ENCODE measurements at regions not wholly inside any gene's neighbourhood (a gene's known extent, or its start where the extent isn't known, plus 50 kb on each side); places are given as distances from the start of the nearest gene placed in this dataset.

GRCh38 chr9:13424872-13425271 is 145.4 kb upstream of the MPDZ start:
- Histone ChIP-seq H3K27ac (ENCODE audit: low read depth, low read length, poor library complexity, severe bottlenecking) (no peak overlapping the region), H3K27me3 (replicated peaks; ENCODE audit: insufficient read depth, low read depth, low read length, poor library complexity) (no peaks in the 10 kb centered on the region), H3K36me3 (ENCODE audit: insufficient read depth, low read length, poor library complexity, severe bottlenecking) (no peaks in the 10 kb centered on the region), H3K9me3 (ENCODE audit: low read depth, low read length, poor library complexity, severe bottlenecking) (no peaks in the 10 kb centered on the region), H3K4me1 (ENCODE audit: insufficient read depth, low read length, poor library complexity, severe bottlenecking) (peaks cover 7% of the 10 kb centered on the region), H3K4me3 (ENCODE audit: low read depth, low read length, poor library complexity, severe bottlenecking) (no peak overlapping the region)
- no peak for TF ChIP-seq EZH2 (IDR thresholded peaks at IDR 0.05; ENCODE audit: borderline replicate concordance, low read depth, low read length, poor library complexity, severe bottlenecking)
- TF ChIP-seq, protein P1, sequence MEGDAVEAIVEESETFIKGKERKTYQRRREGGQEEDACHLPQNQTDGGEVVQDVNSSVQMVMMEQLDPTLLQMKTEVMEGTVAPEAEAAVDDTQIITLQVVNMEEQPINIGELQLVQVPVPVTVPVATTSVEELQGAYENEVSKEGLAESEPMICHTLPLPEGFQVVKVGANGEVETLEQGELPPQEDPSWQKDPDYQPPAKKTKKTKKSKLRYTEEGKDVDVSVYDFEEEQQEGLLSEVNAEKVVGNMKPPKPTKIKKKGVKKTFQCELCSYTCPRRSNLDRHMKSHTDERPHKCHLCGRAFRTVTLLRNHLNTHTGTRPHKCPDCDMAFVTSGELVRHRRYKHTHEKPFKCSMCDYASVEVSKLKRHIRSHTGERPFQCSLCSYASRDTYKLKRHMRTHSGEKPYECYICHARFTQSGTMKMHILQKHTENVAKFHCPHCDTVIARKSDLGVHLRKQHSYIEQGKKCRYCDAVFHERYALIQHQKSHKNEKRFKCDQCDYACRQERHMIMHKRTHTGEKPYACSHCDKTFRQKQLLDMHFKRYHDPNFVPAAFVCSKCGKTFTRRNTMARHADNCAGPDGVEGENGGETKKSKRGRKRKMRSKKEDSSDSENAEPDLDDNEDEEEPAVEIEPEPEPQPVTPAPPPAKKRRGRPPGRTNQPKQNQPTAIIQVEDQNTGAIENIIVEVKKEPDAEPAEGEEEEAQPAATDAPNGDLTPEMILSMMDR (conservative IDR thresholded peaks at IDR 0.05; ENCODE audit: low read depth, low read length) = no peak
- POLR2A ChIA-PET (ENCODE audit: low non-redundant PET) = no interaction called here
- DNase-seq (ENCODE audit: low spot score) = no peak
- intact Hi-C loops (cut with micrococcal nuclease; ENCODE audit: unreplicated experiment) = loop anchor here (5.0 to 10.0 kb wide), 8 partner anchors 73 to 1342 kb away; no protein-coding TSS in a partner anchor
- CTCF ChIA-PET = interaction anchor here (0.6 kb wide), 1 partner anchor 211 kb away, joined by 3 read pairs; no protein-coding TSS in a partner anchor
- no TSS peak for BruUV-seq (replicated peaks)

- no peak overlapping the region for H3K4me3 ChIP-seq (ENCODE audit: low read depth, low read length, poor library complexity, severe bottlenecking)
- H3K27me3 ChIP-seq (replicated peaks; ENCODE audit: insufficient read depth, low read depth, low read length, poor library complexity) = no peaks in the 10 kb centered on the region
- no TSS peak for BruUV-seq (replicated peaks)
- no peaks in the 10 kb centered on the region for H3K9me3 ChIP-seq (ENCODE audit: low read depth, low read length, poor library complexity, severe bottlenecking)
- ChIA-PET POLR2A (ENCODE audit: low non-redundant PET) (no interaction called here), CTCF (interaction anchor here (0.6 kb wide), 1 partner anchor 210 kb away, joined by 3 read pairs; no protein-coding TSS in a partner anchor)
- no peaks in the 10 kb centered on the region for H3K36me3 ChIP-seq (ENCODE audit: insufficient read depth, low read length, poor library complexity, severe bottlenecking)
- TF ChIP-seq, protein P1 (conservative IDR thresholded peaks at IDR 0.05; ENCODE audit: low read depth, low read length) = 0 out of 2 replicates have a peak, but pooled peaks have one; percentile 10
- TF ChIP-seq EZH2 (IDR thresholded peaks at IDR 0.05; ENCODE audit: borderline replicate concordance, low read depth, low read length, poor library complexity, severe bottlenecking) = no peak
- H3K27ac ChIP-seq (ENCODE audit: low read depth, low read length, poor library complexity, severe bottlenecking) = no peak overlapping the region
- intact Hi-C loops (cut with micrococcal nuclease; ENCODE audit: unreplicated experiment) = loop anchor here (5.0 to 10.0 kb wide), 3 partner anchors 72 to 389 kb away; no protein-coding TSS in a partner anchor
- peaks cover 4% of the 10 kb centered on the region for H3K4me1 ChIP-seq (ENCODE audit: insufficient read depth, low read length, poor library complexity, severe bottlenecking)
- no peak for DNase-seq (ENCODE audit: low spot score)
Observed at GRCh38 chr9:13424204-13424603, 144.7 kb upstream of the MPDZ start.

DNA sequence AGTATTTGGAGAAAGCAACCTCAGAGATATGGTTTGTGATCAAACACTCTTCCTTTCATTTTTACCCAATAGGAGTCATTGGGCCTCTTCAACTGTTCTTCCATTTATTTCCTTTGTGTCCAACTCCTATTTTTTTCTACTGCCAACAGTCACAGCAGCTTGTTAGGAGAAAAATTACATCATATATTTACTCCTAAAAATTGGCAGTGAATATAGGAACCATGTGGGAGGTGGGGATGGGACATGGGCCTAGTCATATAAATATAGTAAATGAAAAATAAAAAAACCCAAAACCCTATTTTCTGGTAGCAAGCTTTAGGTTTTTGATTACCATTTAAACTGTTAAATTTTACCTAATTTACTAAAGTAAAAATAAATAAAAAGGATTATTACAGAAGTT is 134.9 kb upstream of the MPDZ start:
- H3K4me3 ChIP-seq (ENCODE audit: low read depth, low read length, poor library complexity, severe bottlenecking) = no peak overlapping the region
- POLR2A ChIA-PET (ENCODE audit: low non-redundant PET) = no interaction called here
- no peaks in the 10 kb centered on the region for H3K36me3 ChIP-seq (ENCODE audit: insufficient read depth, low read length, poor library complexity, severe bottlenecking)
- H3K27ac ChIP-seq (ENCODE audit: low read depth, low read length, poor library complexity, severe bottlenecking) = no peak overlapping the region
- BruUV-seq (replicated peaks) = no TSS peak
- CTCF ChIA-PET = no interaction called here
- intact Hi-C loops (cut with micrococcal nuclease; ENCODE audit: unreplicated experiment) = no loop called here
- no peaks in the 10 kb centered on the region for H3K4me1 ChIP-seq (ENCODE audit: insufficient read depth, low read length, poor library complexity, severe bottlenecking)
- TF ChIP-seq, protein P1 (conservative IDR thresholded peaks at IDR 0.05; ENCODE audit: low read depth, low read length) = no peak
- no peak for TF ChIP-seq EZH2 (IDR thresholded peaks at IDR 0.05; ENCODE audit: borderline replicate concordance, low read depth, low read length, poor library complexity, severe bottlenecking)
- H3K9me3 ChIP-seq (ENCODE audit: low read depth, low read length, poor library complexity, severe bottlenecking) = no peaks in the 10 kb centered on the region
- DNase-seq (ENCODE audit: low spot score) = no peak
- no peaks in the 10 kb centered on the region for H3K27me3 ChIP-seq (replicated peaks; ENCODE audit: insufficient read depth, low read depth, low read length, poor library complexity)

Measured in A673 (cell line).